ENCODE measurements at regions not wholly inside any gene's neighbourhood (a gene's known extent, or its start where the extent isn't known, plus 50 kb on each side); places are given as distances from the start of the nearest gene placed in this dataset.
"Not testable (repeated sequence)": the region's sequence is repeated elsewhere in the genome, so short reads cannot be mapped to it uniquely, and the experiment has no call there.

GRCh38 chr1:221284028-221284427, 404.8 kb downstream of the HLX start:
- TF ChIP-seq GABPA (IDR thresholded peaks at IDR 0.05; ENCODE audit: low read depth) (no peak), POLR2AphosphoS5 (IDR thresholded peaks at IDR 0.05; ENCODE audit: low read depth) (no peak), SPI1 (IDR thresholded peaks at IDR 0.05; ENCODE audit: borderline replicate concordance, low read depth) (no peak), CTCF (IDR thresholded peaks at IDR 0.05; ENCODE audit: insufficient read depth, low read length) (no peak)
- TF ChIP-seq, protein P1, sequence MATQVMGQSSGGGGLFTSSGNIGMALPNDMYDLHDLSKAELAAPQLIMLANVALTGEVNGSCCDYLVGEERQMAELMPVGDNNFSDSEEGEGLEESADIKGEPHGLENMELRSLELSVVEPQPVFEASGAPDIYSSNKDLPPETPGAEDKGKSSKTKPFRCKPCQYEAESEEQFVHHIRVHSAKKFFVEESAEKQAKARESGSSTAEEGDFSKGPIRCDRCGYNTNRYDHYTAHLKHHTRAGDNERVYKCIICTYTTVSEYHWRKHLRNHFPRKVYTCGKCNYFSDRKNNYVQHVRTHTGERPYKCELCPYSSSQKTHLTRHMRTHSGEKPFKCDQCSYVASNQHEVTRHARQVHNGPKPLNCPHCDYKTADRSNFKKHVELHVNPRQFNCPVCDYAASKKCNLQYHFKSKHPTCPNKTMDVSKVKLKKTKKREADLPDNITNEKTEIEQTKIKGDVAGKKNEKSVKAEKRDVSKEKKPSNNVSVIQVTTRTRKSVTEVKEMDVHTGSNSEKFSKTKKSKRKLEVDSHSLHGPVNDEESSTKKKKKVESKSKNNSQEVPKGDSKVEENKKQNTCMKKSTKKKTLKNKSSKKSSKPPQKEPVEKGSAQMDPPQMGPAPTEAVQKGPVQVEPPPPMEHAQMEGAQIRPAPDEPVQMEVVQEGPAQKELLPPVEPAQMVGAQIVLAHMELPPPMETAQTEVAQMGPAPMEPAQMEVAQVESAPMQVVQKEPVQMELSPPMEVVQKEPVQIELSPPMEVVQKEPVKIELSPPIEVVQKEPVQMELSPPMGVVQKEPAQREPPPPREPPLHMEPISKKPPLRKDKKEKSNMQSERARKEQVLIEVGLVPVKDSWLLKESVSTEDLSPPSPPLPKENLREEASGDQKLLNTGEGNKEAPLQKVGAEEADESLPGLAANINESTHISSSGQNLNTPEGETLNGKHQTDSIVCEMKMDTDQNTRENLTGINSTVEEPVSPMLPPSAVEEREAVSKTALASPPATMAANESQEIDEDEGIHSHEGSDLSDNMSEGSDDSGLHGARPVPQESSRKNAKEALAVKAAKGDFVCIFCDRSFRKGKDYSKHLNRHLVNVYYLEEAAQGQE (IDR thresholded peaks at IDR 0.05; ENCODE audit: insufficient replicate concordance, low read depth): no peak
- H3K4me3 ChIP-seq (replicated peaks; ENCODE audit: insufficient read depth, low read length): no peak overlapping the region
- H3K27me3 ChIP-seq (ENCODE audit: insufficient read depth, poor library complexity, severe bottlenecking): no peaks in the 10 kb centered on the region
- DNase-seq (ENCODE audit: low read depth in 1 of 2, low spot score in 1 of 2): no peak
- H3K27ac ChIP-seq (replicated peaks): no peak overlapping the region

- not testable (repeated sequence) for DNase-seq (ENCODE audit: low read depth in 1 of 2, low spot score in 1 of 2); H3K27me3 ChIP-seq (ENCODE audit: insufficient read depth, poor library complexity, severe bottlenecking); H3K4me3 ChIP-seq (replicated peaks; ENCODE audit: insufficient read depth, low read length); H3K27ac ChIP-seq (replicated peaks)
Measured at GRCh38 chr1:221284991-221285390, 405.7 kb downstream of the HLX start.

DNA sequence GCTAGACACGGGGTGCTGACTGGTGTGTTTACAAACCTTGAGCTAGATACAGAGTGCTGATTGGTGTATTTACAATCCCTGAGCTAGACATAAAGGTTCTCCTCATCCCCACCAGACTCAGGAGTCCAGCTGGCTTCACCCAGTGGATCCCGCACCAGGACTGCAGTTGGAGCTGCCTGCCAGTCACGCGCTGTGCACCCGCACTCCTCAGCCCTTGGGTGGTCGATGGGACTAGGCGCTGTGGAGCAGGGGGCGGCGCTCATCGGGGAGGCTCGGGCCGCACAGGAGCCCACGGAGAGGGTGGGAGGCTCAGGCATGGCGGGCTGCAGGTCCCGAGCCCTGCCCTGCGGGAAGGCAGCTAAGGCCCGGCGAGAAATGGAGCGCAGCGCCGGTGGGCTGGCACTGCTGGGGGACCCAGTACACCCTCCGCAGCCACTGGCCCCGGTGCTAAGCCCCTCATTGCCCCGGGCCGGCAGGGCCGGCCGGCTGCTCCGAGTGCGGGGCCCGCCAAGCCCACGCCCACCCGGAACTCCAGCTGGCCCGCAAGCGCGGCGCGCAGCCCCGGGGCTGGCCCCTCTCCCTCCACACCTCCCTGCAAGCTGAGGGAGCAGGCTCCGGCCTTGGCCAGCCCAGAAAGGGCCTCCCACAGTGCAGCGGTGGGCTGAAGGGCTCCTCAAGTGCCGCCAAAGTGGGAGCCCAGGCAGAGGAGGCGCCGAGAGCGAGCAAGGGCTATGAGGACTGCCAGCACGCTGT, 406.4 kb downstream of the HLX start:
- not testable (repeated sequence) for DNase-seq (ENCODE audit: low read depth in 1 of 2, low spot score in 1 of 2); H3K27me3 ChIP-seq (ENCODE audit: insufficient read depth, poor library complexity, severe bottlenecking); H3K27ac ChIP-seq (replicated peaks); H3K4me3 ChIP-seq (replicated peaks; ENCODE audit: insufficient read depth, low read length)

DNA sequence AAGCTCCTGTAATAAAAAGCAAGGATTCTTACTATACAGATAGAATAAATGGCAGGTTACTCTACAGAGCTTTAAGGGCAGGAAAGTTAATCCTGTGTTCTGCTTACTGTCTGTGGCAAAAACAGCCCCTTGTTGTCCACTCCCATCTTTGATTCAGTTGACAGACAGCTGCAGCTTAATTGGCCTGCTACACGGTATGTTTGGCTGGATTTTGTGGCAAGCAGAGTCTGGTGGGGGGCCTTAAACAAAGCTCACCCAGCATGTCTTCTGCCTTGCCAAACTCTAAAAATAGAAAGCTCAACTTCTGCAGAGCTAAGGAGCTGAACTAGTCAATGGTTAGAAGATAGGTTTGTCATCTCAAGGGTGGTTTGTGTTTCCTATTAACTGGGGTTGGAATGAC, 407.2 kb downstream of the HLX start:
- TF ChIP-seq GABPA (IDR thresholded peaks at IDR 0.05; ENCODE audit: low read depth) (no peak), POLR2AphosphoS5 (IDR thresholded peaks at IDR 0.05; ENCODE audit: low read depth) (no peak), SPI1 (IDR thresholded peaks at IDR 0.05; ENCODE audit: borderline replicate concordance, low read depth) (no peak), CTCF (IDR thresholded peaks at IDR 0.05; ENCODE audit: insufficient read depth, low read length) (no peak)
- TF ChIP-seq, protein P1 (IDR thresholded peaks at IDR 0.05; ENCODE audit: insufficient replicate concordance, low read depth): no peak
- DNase-seq (ENCODE audit: low read depth in 1 of 2, low spot score in 1 of 2): no peak
- Histone ChIP-seq H3K4me3 (replicated peaks; ENCODE audit: insufficient read depth, low read length) (no peak overlapping the region), H3K27ac (replicated peaks) (no peak overlapping the region), H3K27me3 (ENCODE audit: insufficient read depth, poor library complexity, severe bottlenecking) (no peaks in the 10 kb centered on the region)

GRCh38 chr1:221289103-221289502, 409.9 kb downstream of the HLX start:
- no peak for DNase-seq (ENCODE audit: low read depth in 1 of 2, low spot score in 1 of 2)
- H3K4me3 ChIP-seq (replicated peaks; ENCODE audit: insufficient read depth, low read length): no peak overlapping the region
- H3K27ac ChIP-seq (replicated peaks): no peak overlapping the region
- TF ChIP-seq, protein P1 (IDR thresholded peaks at IDR 0.05; ENCODE audit: insufficient replicate concordance, low read depth): no peak
- no peak for TF ChIP-seq GABPA (IDR thresholded peaks at IDR 0.05; ENCODE audit: low read depth)
- TF ChIP-seq POLR2AphosphoS5 (IDR thresholded peaks at IDR 0.05; ENCODE audit: low read depth): no peak
- TF ChIP-seq SPI1 (IDR thresholded peaks at IDR 0.05; ENCODE audit: borderline replicate concordance, low read depth): no peak
- TF ChIP-seq CTCF (IDR thresholded peaks at IDR 0.05; ENCODE audit: insufficient read depth, low read length): no peak
- H3K27me3 ChIP-seq (ENCODE audit: insufficient read depth, poor library complexity, severe bottlenecking): no peaks in the 10 kb centered on the region
